Loucy (cell line): ENCODE measurements at regions not wholly inside any gene's neighbourhood (a gene's known extent, or its start where the extent isn't known, plus 50 kb on each side); places are given as distances from the start of the nearest gene placed in this dataset.
A peak's percentile ranks its signal among the peaks of the same experiment; 100 is the strongest.

Experiments
- H2AFZ ChIP-seq: fragments of 200-600 bp; sonication (generic); 2 replicates; pipeline ENCODE4 v1.6.0; 2016; ENCODE audit warnings: antibody characterized with exemption, mild to moderate bottlenecking, low read length, moderate library complexity
- H3F3A ChIP-seq: fragments of 200-600 bp; 2 replicates; pipeline ENCODE4 v1.6.0; 2016; ENCODE audit warnings: antibody characterized with exemption, low read depth, mild to moderate bottlenecking
- H3K27me3 ChIP-seq: fragments of 200-600 bp; sonication (generic); 2 replicates; pipeline ENCODE4 v1.6.1; 2014; ENCODE audit warnings: low read length, mild to moderate bottlenecking; ENCODE audit not compliant: insufficient read depth, poor library complexity, severe bottlenecking
- H3K36me3 ChIP-seq: fragments of 200-600 bp; sonication (generic); 2 replicates; pipeline ENCODE4 v1.6.1; 2016; ENCODE audit warnings: low read length; ENCODE audit not compliant: insufficient read depth
- H3K4me1 ChIP-seq: fragments of 200-600 bp; sonication (generic); 2 replicates; pipeline ENCODE4 v1.5.1; 2014; ENCODE audit warnings: low read length, mild to moderate bottlenecking; ENCODE audit not compliant: insufficient read depth, poor library complexity, severe bottlenecking
- H3K4me2 ChIP-seq: fragments of 200-600 bp; sonication (generic); 2 replicates; pipeline ENCODE4 v1.6.0; 2014; ENCODE audit warnings: antibody characterized with exemption, low read length, low read depth, mild to moderate bottlenecking; ENCODE audit not compliant: poor library complexity, severe bottlenecking
- H3K4me3 ChIP-seq: fragments of 200-600 bp; sonication (generic); 2 replicates; pipeline ENCODE4 v1.5.1; 2014; ENCODE audit warnings: low read length, mild to moderate bottlenecking, mixed read lengths; ENCODE audit not compliant: poor library complexity, severe bottlenecking
- H3K79me2 ChIP-seq: fragments of 200-600 bp; sonication (generic); 2 replicates; pipeline ENCODE4 v1.6.1; 2014; ENCODE audit warnings: low read length; ENCODE audit not compliant: insufficient read depth
- H3K9ac ChIP-seq: fragments of 200-600 bp; sonication (generic); 2 replicates; pipeline ENCODE4 v1.6.0; 2014; ENCODE audit warnings: mild to moderate bottlenecking, low read depth, low read length, moderate library complexity; ENCODE audit not compliant: poor library complexity, severe bottlenecking
- H3K9me2 ChIP-seq: fragments of 200-600 bp; sonication (generic); replicated peaks from 2 replicates; pipeline ENCODE4 v1.6.1; 2016; ENCODE audit warnings: low read depth, low read length, mixed read lengths
- H3K9me3 ChIP-seq: fragments of 200-600 bp; sonication (generic); 2 replicates; pipeline ENCODE4 v1.6.1; 2014; ENCODE audit warnings: mild to moderate bottlenecking, antibody characterized with exemption, low read length, low read depth; ENCODE audit not compliant: insufficient read depth
- H4K20me1 ChIP-seq: fragments of 200-600 bp; sonication (generic); 2 replicates; pipeline ENCODE4 v1.6.0; 2014; ENCODE audit warnings: antibody characterized with exemption, low read length, mild to moderate bottlenecking; ENCODE audit not compliant: insufficient read depth, poor library complexity, severe bottlenecking
- CTCF ChIP-seq: fragments of 200-600 bp; sonication (generic); conservative IDR thresholded peaks from 2 replicates; pipeline ENCODE4 v1.5.1; 2014; ENCODE audit warnings: mild to moderate bottlenecking, antibody characterized with exemption, low read length
- EZH2phosphoT487 ChIP-seq: fragments of 200-600 bp; IDR thresholded peaks from 2 replicates; pipeline ENCODE4 v1.6.1; 2018; ENCODE audit warnings: antibody characterized with exemption, mild to moderate bottlenecking, moderate library complexity, borderline replicate concordance

- TF ChIP-seq EZH2phosphoT487 (no peak), CTCF (no peak)
- no peak overlapping the region for H3K9ac ChIP-seq
- no peaks in the 10 kb centered on the region for H3K79me2 ChIP-seq
- peaks cover 50% of the 10 kb centered on the region for H3K27me3 ChIP-seq
- H2AFZ ChIP-seq, result no peak overlapping the region
- H3K4me1 ChIP-seq, result peaks cover 49% of the 10 kb centered on the region
- no peaks in the 10 kb centered on the region for H4K20me1 ChIP-seq
- H3F3A ChIP-seq, result no peaks in the 10 kb centered on the region
- no peak overlapping the region for H3K4me3 ChIP-seq
- H3K36me3 ChIP-seq, result no peaks in the 10 kb centered on the region
- no peak overlapping the region for H3K4me2 ChIP-seq
- no peaks in the 10 kb centered on the region for H3K9me3 ChIP-seq
- no peaks in the 10 kb centered on the region for H3K9me2 ChIP-seq
Measured at GRCh38 chr14:54174457-54174856, 217.8 kb upstream of the BMP4 start.

GRCh38 chr14:54175298-54175942 is 218.8 kb upstream of the BMP4 start:
- H3F3A ChIP-seq, result no peaks in the 10 kb centered on the region
- H3K79me2 ChIP-seq, result no peaks in the 10 kb centered on the region
- H3K9me3 ChIP-seq, result no peaks in the 10 kb centered on the region
- no peaks in the 10 kb centered on the region for H3K9me2 ChIP-seq
- no peak overlapping the region for H3K9ac ChIP-seq
- H3K4me1 ChIP-seq, result peaks cover 39% of the 10 kb centered on the region
- peaks cover 59% of the 10 kb centered on the region for H3K27me3 ChIP-seq
- H3K4me3 ChIP-seq, result no peak overlapping the region
- H4K20me1 ChIP-seq, result no peaks in the 10 kb centered on the region
- no peak overlapping the region for H3K4me2 ChIP-seq
- H3K36me3 ChIP-seq, result no peaks in the 10 kb centered on the region
- TF ChIP-seq CTCF (peak; percentile 95), EZH2phosphoT487 (no peak)
- H2AFZ ChIP-seq, result no peak overlapping the region

DNA sequence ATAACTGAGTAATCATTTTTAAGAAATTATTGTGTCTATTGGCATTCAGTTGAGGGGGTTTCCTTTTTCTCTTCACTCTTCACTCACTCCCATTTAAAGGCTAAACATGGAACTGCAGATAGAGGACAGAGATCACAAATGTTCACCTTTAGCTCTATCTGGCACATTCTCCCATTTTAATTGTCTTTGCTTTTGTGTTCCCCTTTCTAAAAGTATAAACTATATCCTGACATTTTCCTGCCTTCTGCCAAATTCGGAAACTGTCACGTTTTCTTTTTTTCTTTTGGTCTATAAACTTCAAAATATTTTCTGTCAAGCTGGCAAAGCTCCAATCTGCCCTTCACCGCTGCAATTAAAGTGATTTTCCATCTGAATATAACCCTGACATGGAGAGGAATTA is 219.8 kb upstream of the CDKN3 start:
- Histone ChIP-seq H3K4me2 (no peak overlapping the region), H3K36me3 (no peaks in the 10 kb centered on the region), H3K9me3 (no peaks in the 10 kb centered on the region), H3K4me3 (no peak overlapping the region), H3K27me3 (peaks cover 71% of the 10 kb centered on the region), H4K20me1 (no peaks in the 10 kb centered on the region), H3F3A (no peaks in the 10 kb centered on the region), H3K9me2 (no peaks in the 10 kb centered on the region), H3K79me2 (no peaks in the 10 kb centered on the region), H2AFZ (no peak overlapping the region), H3K4me1 (peaks cover 23% of the 10 kb centered on the region), H3K9ac (no peak overlapping the region)
- TF ChIP-seq CTCF, result no peak
- TF ChIP-seq EZH2phosphoT487, result no peak
